Stomach (tissue), 8 donors: ENCODE measurements at regions not wholly inside any gene's neighbourhood (a gene's known extent, or its start where the extent isn't known, plus 50 kb on each side); places are given as distances from the start of the nearest gene placed in this dataset.
"Not testable (repeated sequence)": the region's sequence is repeated elsewhere in the genome, so short reads cannot be mapped to it uniquely, and the experiment has no call there.

Experiments
- DNase-seq, 2 donors: peaks; one replicate each; pipeline versions ENCODE4 v3.0.0 to v3.0.0-alpha.2; 2013 to 2019
- H3K27ac ChIP-seq, 5 donors: fragments of 200-600 bp in 4 of 5; sonication (generic) in 4 of 5; one replicate each; pipeline ENCODE4 v1.5.1; 2013 to 2019; ENCODE audit warnings: mild to moderate bottlenecking in 1 of 5, moderate library complexity in 1 of 5
- H3K27me3 ChIP-seq, 3 donors: fragments of 200-600 bp; sonication (generic); one replicate each; pipeline ENCODE4 v1.5.1; 2017 to 2019; ENCODE audit warnings: mixed run types in 1 of 3
- H3K36me3 ChIP-seq, 4 donors: fragments of 200-600 bp; sonication (generic); 1 replicate in 3 of 4; 2 replicates in 1 of 4; pipeline ENCODE4 v1.5.1; 2016 to 2019
- H3K4me1 ChIP-seq, 4 donors: fragments of 200-600 bp; sonication (generic); one replicate each; pipeline ENCODE4 v1.5.1; 2016 to 2019
- H3K4me3 ChIP-seq, 4 donors: fragments of 200-600 bp; sonication (generic) in 3 of 4; one replicate each; pipeline ENCODE4 v1.5.1; 2016 to 2019; ENCODE audit warnings: mild to moderate bottlenecking in 1 of 4
- H3K9me3 ChIP-seq, 4 donors: fragments of 200-600 bp; sonication (generic); one replicate each; pipeline ENCODE4 v1.5.1; 2016 to 2019
- EP300 ChIP-seq: sonication (generic); formaldehyde crosslinking; IDR thresholded peaks from one replicate; pipeline ENCODE4 v1.6.1; 2017; ENCODE audit warnings: antibody characterized with exemption
- POLR2A ChIP-seq, 4 donors: fragments of 450-650 bp; IDR thresholded peaks; one replicate each; pipeline ENCODE4 v1.6.1; 2016; ENCODE audit warnings: antibody characterized with exemption in 4 of 4, control low read depth in 2 of 4, mild to moderate bottlenecking in 1 of 4, moderate library complexity in 1 of 4
- POLR2AphosphoS5 ChIP-seq, 3 donors: sonication (generic); formaldehyde crosslinking; IDR thresholded peaks; one replicate each; pipeline ENCODE4 v1.6.1; 2016; ENCODE audit warnings: antibody characterized with exemption in 3 of 3
- WGBS, 5 donors: extraction: QIAGEN DNeasy Blood & Tissue Kit in 3 of 5; methylation state at CpG; one replicate each; pipeline versions ENCODE4 v1.1.5 to v1.1.7; 2013 to 2018; 5-methylcytosine and 5-hydroxymethylcytosine counted together
- intact Hi-C: fragments of 100-400 bp; cut with DNase I; formaldehyde crosslinking; loops from one replicate; pipeline ENCODE4 v1.15.1; 2023; ENCODE audit warnings: low total_unique reads
- TF ChIP-seq, protein P1 (sequence below), 7 experiments: fragments of 450-650 bp in 4 of 7; fragments of 200-600 bp in 3 of 7; sonication (generic) in 3 of 7; IDR thresholded peaks; one replicate each; pipeline ENCODE4 v1.5.1; 2016 to 2019; ENCODE audit warnings: antibody characterized with exemption in 7 of 7, control low read depth in 2 of 7, mild to moderate bottlenecking in 1 of 7
- donor health status: healthy with polysubstance abuse.
- donor health status: Bipolar disorder and iron deficiency.
- donor health status: healthy.

DNA sequence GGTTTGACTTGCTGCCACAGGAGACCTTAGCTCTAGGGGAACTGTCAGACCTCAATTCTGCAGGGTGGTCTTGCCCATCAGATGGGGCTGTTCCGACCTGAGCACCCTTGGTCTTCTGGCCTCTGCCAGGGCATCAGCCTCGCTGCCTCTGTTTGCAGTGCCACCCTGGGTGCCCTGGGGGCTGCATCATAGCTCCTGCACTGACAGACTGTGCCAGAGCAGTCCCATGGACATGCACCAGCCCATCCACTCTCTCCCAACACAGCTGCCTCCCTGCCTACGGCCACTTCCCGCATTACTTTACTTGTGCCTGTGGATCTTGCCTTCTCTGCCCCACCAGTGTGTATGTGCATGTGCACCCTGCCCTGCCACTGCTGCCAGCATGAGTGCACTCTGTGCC is 884.7 kb upstream of the ARRDC3 start:
- Histone ChIP-seq H3K36me3 (no peaks in the 10 kb centered on the region), H3K27me3 (no peaks in the 10 kb centered on the region), H3K9me3 (no peaks in the 10 kb centered on the region), H3K4me3 (no peak overlapping the region), H3K27ac (no peak overlapping the region), H3K4me1 (no peaks in the 10 kb centered on the region)
- WGBS, 5 donors, result 77 to 87% (median 85%) methylated on average over 3 to 4 of the region's 4 CpGs
- DNase-seq, result no peak
- TF ChIP-seq, protein P1, sequence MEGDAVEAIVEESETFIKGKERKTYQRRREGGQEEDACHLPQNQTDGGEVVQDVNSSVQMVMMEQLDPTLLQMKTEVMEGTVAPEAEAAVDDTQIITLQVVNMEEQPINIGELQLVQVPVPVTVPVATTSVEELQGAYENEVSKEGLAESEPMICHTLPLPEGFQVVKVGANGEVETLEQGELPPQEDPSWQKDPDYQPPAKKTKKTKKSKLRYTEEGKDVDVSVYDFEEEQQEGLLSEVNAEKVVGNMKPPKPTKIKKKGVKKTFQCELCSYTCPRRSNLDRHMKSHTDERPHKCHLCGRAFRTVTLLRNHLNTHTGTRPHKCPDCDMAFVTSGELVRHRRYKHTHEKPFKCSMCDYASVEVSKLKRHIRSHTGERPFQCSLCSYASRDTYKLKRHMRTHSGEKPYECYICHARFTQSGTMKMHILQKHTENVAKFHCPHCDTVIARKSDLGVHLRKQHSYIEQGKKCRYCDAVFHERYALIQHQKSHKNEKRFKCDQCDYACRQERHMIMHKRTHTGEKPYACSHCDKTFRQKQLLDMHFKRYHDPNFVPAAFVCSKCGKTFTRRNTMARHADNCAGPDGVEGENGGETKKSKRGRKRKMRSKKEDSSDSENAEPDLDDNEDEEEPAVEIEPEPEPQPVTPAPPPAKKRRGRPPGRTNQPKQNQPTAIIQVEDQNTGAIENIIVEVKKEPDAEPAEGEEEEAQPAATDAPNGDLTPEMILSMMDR (IDR thresholded peaks at IDR 0.05), result no peak
- TF ChIP-seq POLR2AphosphoS5 (IDR thresholded peaks at IDR 0.05) (no peak), EP300 (no peak), POLR2A (IDR thresholded peaks at IDR 0.05) (no peak)
- intact Hi-C loops, result no loop called here

DNA sequence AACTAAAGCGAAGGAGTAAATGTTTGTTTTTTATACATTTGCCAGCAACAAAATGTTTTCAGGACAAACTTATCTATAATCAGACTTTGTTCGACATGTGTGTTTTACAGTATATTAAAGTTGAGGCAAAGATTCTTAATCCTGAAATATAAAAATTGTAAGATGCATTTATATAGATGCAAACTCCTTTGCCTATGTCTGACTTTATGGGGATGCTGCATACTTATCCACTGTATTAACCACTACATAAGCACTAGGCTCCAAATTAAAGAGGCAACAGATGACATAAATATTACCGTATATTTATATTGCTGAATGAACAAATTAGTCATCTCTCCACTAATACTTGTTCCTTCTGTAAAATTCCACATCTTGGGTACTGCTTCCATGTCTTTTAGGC is 882.7 kb upstream of the ARRDC3 start:
- no peak overlapping the region for H3K4me3 ChIP-seq
- H3K36me3 ChIP-seq, result no peaks in the 10 kb centered on the region
- 64 to 95% (median 92%) methylated on average over 3 of the region's 3 CpGs for WGBS, 5 donors
- H3K9me3 ChIP-seq, result no peaks in the 10 kb centered on the region
- TF ChIP-seq POLR2AphosphoS5 (IDR thresholded peaks at IDR 0.05), result no peak
- TF ChIP-seq, protein P1 (IDR thresholded peaks at IDR 0.05), result no peak
- no peak for TF ChIP-seq EP300
- no peak for TF ChIP-seq POLR2A (IDR thresholded peaks at IDR 0.05)
- H3K27ac ChIP-seq, result no peak overlapping the region
- no peaks in the 10 kb centered on the region for H3K4me1 ChIP-seq
- H3K27me3 ChIP-seq, result no peaks in the 10 kb centered on the region
- no peak for DNase-seq
- intact Hi-C loops, result no loop called here

DNA sequence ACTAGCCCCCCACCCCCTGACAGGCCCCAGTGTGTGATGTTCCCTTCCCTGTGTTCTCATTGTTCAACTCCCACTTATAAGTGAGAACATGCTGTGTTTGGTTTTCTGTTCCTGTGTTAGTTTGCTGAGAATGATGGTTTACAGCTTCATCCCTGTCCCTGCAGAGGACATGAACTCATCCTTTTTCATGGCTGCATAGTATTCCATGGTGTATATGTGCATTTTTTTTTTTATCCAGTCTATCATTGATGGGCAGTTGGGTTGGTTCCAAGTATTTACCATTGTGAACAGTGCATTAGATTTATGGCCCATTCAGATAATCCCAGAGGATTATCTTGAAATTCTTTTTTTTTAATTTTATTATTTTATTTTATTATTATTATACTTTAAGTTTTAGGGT is 872.5 kb upstream of the ARRDC3 start:
- intact Hi-C loops, H3K9me3 ChIP-seq, H3K36me3 ChIP-seq, H3K4me3 ChIP-seq, H3K27ac ChIP-seq, H3K27me3 ChIP-seq, H3K4me1 ChIP-seq, DNase-seq: not testable (repeated sequence)

DNA sequence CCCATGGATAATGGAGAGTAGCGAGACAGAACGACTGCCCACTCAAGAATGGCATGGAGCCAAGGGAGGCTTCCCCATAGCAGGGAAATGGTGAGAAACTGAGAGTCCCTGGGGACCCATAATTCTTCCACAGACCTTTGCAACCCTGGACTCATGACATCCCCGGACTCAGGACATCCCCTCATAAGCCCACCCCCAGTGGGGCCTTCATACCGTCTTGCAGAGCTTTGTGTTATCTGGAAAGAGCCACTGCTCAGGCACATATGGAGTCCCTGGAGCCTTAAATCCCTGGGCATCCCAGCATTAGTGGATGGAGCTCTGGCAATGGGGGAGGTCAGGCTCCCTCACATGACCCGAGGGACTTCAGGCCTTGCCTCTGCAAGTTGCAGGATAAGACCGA is 865.4 kb upstream of the ARRDC3 start:
- 84 to 89% (median 86%) methylated on average over 4 to 6 of the region's 6 CpGs for WGBS, 5 donors
- Histone ChIP-seq H3K4me1 (no peaks in the 10 kb centered on the region), H3K27me3 (no peaks in the 10 kb centered on the region)

DNA sequence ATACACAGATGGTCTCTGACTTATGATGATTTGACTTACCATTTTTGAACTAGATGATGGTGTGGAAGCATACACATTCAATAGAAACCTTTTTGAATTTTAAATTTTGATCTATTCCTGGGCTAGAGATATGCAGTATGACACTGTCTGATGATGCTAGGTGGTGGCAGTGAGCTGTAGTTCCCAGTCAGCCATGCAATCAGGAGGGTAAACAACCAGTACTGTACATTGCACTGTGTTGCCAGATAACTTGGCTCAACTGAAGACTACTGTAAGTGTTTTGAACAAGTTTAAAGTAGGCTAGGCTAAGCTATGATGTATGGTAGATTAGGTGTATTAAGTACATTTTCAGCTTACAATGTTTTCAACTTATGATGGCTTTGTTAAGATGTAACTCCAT is 859.1 kb upstream of the ARRDC3 start:
- intact Hi-C loops, result no loop called here
- TF ChIP-seq, protein P1 (IDR thresholded peaks at IDR 0.05), result no peak
- TF ChIP-seq POLR2A (IDR thresholded peaks at IDR 0.05), result no peak
- no peak for TF ChIP-seq EP300
- no peak for TF ChIP-seq POLR2AphosphoS5 (IDR thresholded peaks at IDR 0.05)
- H3K4me3 ChIP-seq, result no peak overlapping the region

More for the DNA sequence above, 865.4 kb upstream of the ARRDC3 start:
- DNase-seq, result no peak
- TF ChIP-seq, protein P1 (IDR thresholded peaks at IDR 0.05), result no peak
- no peak for TF ChIP-seq POLR2A (IDR thresholded peaks at IDR 0.05)
- no peak for TF ChIP-seq EP300
- TF ChIP-seq POLR2AphosphoS5 (IDR thresholded peaks at IDR 0.05), result no peak
- no peaks in the 10 kb centered on the region for H3K36me3 ChIP-seq
- intact Hi-C loops, result no loop called here
- H3K4me3 ChIP-seq, result no peak overlapping the region
- H3K9me3 ChIP-seq, result peaks cover 0 to 27% (median 10%) of the 10 kb centered on the region in 4 donors
- H3K27ac ChIP-seq, result no peak overlapping the region

More for the DNA sequence above, 859.1 kb upstream of the ARRDC3 start:
- Histone ChIP-seq H3K36me3 (no peaks in the 10 kb centered on the region), H3K9me3 (no peaks in the 10 kb centered on the region), H3K4me1 (no peaks in the 10 kb centered on the region), H3K27ac (no peak overlapping the region), H3K27me3 (no peaks in the 10 kb centered on the region)
- DNase-seq, result no peak
